ENCODE measurements at regions not wholly inside any gene's neighbourhood (a gene's known extent, or its start where the extent isn't known, plus 50 kb on each side); places are given as distances from the start of the nearest gene placed in this dataset.
"Not testable (repeated sequence)": the region's sequence is repeated elsewhere in the genome, so short reads cannot be mapped to it uniquely, and the experiment has no call there.

DNA sequence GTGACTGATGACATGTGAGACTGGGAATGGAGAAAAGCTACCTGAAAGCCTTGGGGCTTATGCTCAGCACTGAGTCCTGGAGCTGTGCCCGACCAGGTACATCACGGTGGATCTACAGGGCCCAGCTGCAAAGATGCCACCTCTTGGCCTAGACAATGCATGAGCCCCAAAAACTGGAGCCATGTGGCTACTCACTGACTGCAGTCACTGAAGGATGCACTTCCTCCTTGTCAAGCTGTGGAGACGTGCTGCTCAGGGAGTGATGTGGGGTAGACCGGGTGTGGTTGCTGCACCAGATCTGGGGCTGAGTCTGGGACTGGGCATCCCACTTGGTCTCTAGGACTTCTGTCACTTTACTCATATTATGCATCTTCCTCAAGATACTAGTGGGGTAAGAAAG is 55.8 kb upstream of the FCGR1A start:
- H3K36me3 ChIP-seq (ENCODE audit: insufficient read depth); H3K4me1 ChIP-seq (ENCODE audit: low read depth, poor library complexity, severe bottlenecking); H3K79me2 ChIP-seq (ENCODE audit: insufficient read depth, low read depth); H3K27ac ChIP-seq; H3K4me2 ChIP-seq; H2AFZ ChIP-seq (ENCODE audit: low read depth); H3K9ac ChIP-seq; H3K27me3 ChIP-seq (ENCODE audit: insufficient read depth, low read depth); H3K4me3 ChIP-seq (IDR thresholded peaks at IDR 0.05; ENCODE audit: insufficient read depth, low read depth, low read length); H4K20me1 ChIP-seq (ENCODE audit: insufficient read depth): not testable (repeated sequence)

DNA sequence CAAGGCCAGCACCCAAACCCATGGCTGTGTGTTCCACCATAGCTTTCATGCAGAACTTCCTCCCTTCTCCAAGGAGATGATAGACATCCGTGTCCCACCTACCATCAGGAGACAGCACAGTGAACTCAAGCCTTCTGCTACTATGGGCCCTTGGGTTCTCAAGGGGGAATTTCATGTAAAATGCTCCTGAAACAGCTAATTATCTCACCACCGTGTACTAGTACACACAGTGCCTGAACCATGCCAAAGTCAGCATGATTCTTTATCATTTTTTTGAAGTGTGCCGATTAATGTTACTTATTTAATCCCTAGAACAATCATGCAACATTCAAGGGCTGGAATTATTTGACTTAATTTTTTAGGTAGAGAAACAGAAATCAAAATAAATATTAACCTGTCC is 53.9 kb upstream of the FCGR1A start:
- not testable (repeated sequence) for H3K4me3 ChIP-seq (IDR thresholded peaks at IDR 0.05; ENCODE audit: insufficient read depth, low read depth, low read length); H3K4me2 ChIP-seq

More for the DNA sequence above, 53.9 kb upstream of the FCGR1A start:
- H3K27me3 ChIP-seq (ENCODE audit: insufficient read depth, low read depth); H3K9ac ChIP-seq; H2AFZ ChIP-seq (ENCODE audit: low read depth); H3K36me3 ChIP-seq (ENCODE audit: insufficient read depth); H3K4me1 ChIP-seq (ENCODE audit: low read depth, poor library complexity, severe bottlenecking); H4K20me1 ChIP-seq (ENCODE audit: insufficient read depth); H3K27ac ChIP-seq; H3K79me2 ChIP-seq (ENCODE audit: insufficient read depth, low read depth): not testable (repeated sequence)

Measured in KMS-11 (cell line).